Skeletal muscle tissue (tissue), 3 donors: ENCODE measurements at regions not wholly inside any gene's neighbourhood (a gene's known extent, or its start where the extent isn't known, plus 50 kb on each side); places are given as distances from the start of the nearest gene placed in this dataset.
"Not testable (repeated sequence)": the region's sequence is repeated elsewhere in the genome, so short reads cannot be mapped to it uniquely, and the experiment has no call there.

ENCODE experiments used
- H3K27ac ChIP-seq: one replicate; pipeline ENCODE4 v1.7.0; 2013; ENCODE audit warnings: mild to moderate bottlenecking, low read depth, low read length, inconsistent platforms
- H3K27me3 ChIP-seq, 3 donors: one replicate each; pipeline ENCODE4 v1.7.0; 2013; ENCODE audit warnings: low read length in 3 of 3; ENCODE audit not compliant: control insufficient read depth in 3 of 3, insufficient read depth in 3 of 3
- H3K36me3 ChIP-seq, 3 donors: one replicate each; pipeline ENCODE4 v1.7.0; 2013; ENCODE audit warnings: low read length in 3 of 3; ENCODE audit not compliant: control insufficient read depth in 3 of 3, insufficient read depth in 3 of 3
- H3K4me1 ChIP-seq, 3 donors: one replicate each; pipeline ENCODE4 v1.7.0; 2013; ENCODE audit warnings: low read length in 3 of 3, mild to moderate bottlenecking in 3 of 3; ENCODE audit not compliant: control insufficient read depth in 3 of 3, insufficient read depth in 3 of 3
- H3K4me3 ChIP-seq, 3 donors: one replicate each; pipeline ENCODE4 v1.7.0; 2013; ENCODE audit warnings: low read length in 3 of 3
- H3K9ac ChIP-seq, 3 donors: one replicate each; pipeline ENCODE4 v1.7.0; 2013; ENCODE audit warnings: low read length in 3 of 3, mild to moderate bottlenecking in 3 of 3, moderate library complexity in 2 of 3, low read depth in 1 of 3
- H3K9me3 ChIP-seq, 3 donors: one replicate each; pipeline ENCODE4 v1.7.0; 2013; ENCODE audit warnings: low read length in 3 of 3; ENCODE audit not compliant: control insufficient read depth in 3 of 3
- donor health status: Osteomylitis.

DNA sequence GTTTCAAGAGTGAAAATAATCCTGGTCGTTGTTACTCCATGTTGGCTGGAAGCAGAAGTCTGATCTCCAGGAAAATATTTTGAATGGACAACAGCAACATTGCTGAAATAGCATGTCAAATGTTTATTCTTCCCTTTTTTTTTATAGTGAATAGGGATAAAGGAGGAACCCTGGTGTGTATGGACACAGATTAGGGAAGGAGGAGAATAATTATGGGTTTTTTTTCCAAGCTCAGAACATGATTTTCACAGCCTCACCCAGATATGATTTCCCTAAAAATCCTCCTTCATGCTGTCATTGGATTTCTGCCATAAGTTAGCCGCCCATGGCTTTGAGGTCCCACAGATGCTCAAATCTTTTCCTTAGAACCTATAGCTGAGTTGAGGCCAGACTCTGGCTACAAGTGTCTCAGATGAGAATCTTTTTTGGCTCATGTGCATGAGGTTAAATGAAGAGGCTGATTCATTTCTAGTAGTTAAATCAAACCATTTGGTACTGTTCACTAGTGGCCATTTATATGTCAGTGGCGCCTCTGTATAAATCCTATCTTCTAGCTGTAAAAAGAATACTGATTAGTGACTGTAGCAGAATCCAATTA, 65.5 kb upstream of the LIFR start:
- Histone ChIP-seq H3K27me3 (no peaks in the 10 kb centered on the region), H3K27ac (no peak overlapping the region), H3K9me3 (peaks cover 0 to 5% (median 0%) of the 10 kb centered on the region in 3 donors), H3K4me3 (no peak overlapping the region), H3K4me1 (no peaks in the 10 kb centered on the region), H3K36me3 (no peaks in the 10 kb centered on the region), H3K9ac (no peak overlapping the region)

DNA sequence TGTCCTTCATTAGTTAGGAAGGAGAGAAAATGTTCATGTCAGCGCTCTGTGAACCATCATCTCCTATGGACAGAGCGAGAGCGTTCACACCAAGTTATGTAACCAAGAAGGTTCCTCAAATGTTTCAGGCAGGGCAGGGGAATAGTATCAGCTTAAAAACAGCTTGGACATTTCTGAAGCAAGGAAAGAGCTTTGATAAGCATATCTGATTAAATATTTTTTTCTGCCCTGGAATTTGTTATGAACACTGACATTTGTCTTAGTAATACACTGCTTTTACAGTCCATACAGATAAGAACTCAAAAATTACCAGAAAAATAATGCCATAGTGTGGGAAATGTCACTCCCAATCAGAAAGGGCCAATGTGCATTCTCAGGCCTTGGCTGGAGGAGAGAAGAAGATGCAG, 66.3 kb upstream of the LIFR start:
- no peaks in the 10 kb centered on the region for H3K27me3 ChIP-seq
- H3K4me3 ChIP-seq: no peak overlapping the region
- no peaks in the 10 kb centered on the region for H3K4me1 ChIP-seq
- peaks cover 0 to 5% (median 0%) of the 10 kb centered on the region in 3 donors for H3K9me3 ChIP-seq
- no peaks in the 10 kb centered on the region for H3K36me3 ChIP-seq
- no peak overlapping the region for H3K27ac ChIP-seq
- no peak overlapping the region for H3K9ac ChIP-seq

DNA sequence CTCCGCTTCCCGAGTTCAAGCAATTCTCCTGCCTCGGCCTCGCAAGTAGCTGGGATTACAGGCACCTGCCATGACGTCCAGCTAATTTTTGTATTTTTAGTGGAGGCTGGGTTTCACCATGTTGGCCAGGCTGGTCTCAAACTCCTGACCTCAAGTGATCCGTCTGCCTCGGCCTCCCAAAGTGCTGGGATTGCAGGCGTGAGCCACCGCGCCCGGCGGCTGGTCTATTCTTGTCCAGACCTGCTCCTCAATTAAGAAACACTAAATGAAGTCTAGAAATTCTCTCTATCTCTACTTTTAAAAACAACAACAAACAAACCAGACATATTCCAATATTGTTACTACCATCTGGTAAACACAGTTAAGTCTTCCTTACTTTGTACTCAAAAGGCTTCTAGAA, 68.1 kb upstream of the LIFR start:
- not testable (repeated sequence) for H3K27ac ChIP-seq, H3K36me3 ChIP-seq, H3K4me3 ChIP-seq, H3K9ac ChIP-seq, H3K9me3 ChIP-seq, H3K27me3 ChIP-seq, H3K4me1 ChIP-seq

DNA sequence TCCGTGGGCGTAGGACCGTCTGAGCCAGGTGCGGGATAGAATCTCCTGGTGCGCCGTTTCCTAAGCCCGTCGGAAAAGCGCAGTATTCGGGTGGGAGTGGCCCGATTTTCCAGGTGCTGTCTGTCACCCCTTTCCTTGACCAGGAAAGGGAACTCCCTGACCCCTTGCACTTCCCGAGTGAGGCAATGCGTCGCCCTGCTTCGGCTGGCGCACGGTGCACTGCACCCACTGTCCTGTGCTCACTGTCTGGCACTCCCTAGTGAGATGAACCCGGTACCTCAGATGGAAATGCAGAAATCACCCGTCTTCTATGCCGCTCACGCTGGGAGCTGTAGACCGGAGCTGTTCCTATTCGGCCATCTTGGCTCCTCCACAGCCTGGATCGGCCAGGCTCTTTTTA, 74.9 kb upstream of the LIFR start:
- H3K9me3 ChIP-seq, H3K27me3 ChIP-seq, H3K4me1 ChIP-seq, H3K9ac ChIP-seq, H3K4me3 ChIP-seq, H3K27ac ChIP-seq, H3K36me3 ChIP-seq: not testable (repeated sequence)

DNA sequence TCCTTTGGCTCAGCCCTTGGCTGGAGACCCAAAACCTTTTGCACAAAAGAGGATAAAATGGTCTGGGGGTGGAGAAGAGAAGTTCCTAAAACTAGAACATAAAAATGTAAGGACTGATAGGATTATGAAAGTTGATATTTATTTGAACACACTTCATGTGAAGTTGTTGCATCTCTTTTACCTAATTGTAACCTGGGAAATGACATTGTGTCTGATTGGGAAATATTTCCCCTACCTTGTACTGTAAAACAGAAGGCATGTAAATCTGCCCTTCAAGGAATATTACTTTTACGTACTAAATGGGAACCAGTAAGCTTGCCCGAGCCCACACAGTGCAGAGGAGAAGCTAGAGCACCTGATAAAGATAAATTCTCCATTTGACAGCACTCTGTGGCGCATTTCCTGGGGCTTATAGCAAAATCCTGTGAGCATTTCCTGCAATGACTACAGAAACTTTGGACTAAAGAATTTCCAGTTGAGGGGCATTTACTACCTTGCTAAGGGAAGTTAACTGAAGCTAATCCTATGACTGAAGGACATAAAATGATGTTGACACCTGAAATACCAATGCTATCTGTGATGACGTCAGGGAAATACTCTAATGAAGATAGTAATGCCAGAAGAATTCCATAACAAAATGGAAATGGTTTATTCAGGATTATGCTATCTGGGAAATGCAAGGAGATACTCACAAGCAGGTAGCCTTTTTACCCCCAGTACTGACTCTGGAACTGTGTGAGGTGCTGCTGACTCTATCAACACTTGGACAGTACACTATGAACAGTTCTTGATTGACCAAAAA, 78.3 kb upstream of the LIFR start:
- no peak overlapping the region for H3K9ac ChIP-seq
- no peak overlapping the region for H3K4me3 ChIP-seq
- no peaks in the 10 kb centered on the region for H3K4me1 ChIP-seq
- peaks cover 0 to 3% (median 0%) of the 10 kb centered on the region in 3 donors for H3K9me3 ChIP-seq
- H3K27ac ChIP-seq: no peak overlapping the region
- no peaks in the 10 kb centered on the region for H3K27me3 ChIP-seq
- no peaks in the 10 kb centered on the region for H3K36me3 ChIP-seq

- Histone ChIP-seq H3K4me3 (no peak overlapping the region), H3K27me3 (no peaks in the 10 kb centered on the region), H3K9me3 (peaks cover 0 to 3% (median 0%) of the 10 kb centered on the region in 3 donors), H3K4me1 (no peaks in the 10 kb centered on the region), H3K27ac (no peak overlapping the region), H3K36me3 (no peaks in the 10 kb centered on the region), H3K9ac (no peak overlapping the region)
Measured at GRCh38 chr5:38636626-38637025, 80.2 kb upstream of the LIFR start.

GRCh38 chr5:38638656-38639055, 82.2 kb upstream of the LIFR start:
- Histone ChIP-seq H3K27me3 (no peaks in the 10 kb centered on the region), H3K27ac (no peak overlapping the region), H3K4me1 (peaks cover 0 to 8% (median 0%) of the 10 kb centered on the region in 3 donors), H3K36me3 (no peaks in the 10 kb centered on the region), H3K4me3 (no peak overlapping the region), H3K9ac (no peak overlapping the region), H3K9me3 (no peaks in the 10 kb centered on the region)

- no peak overlapping the region for H3K4me3 ChIP-seq
- peaks cover 0 to 8% (median 0%) of the 10 kb centered on the region in 3 donors for H3K4me1 ChIP-seq
- H3K27me3 ChIP-seq: no peaks in the 10 kb centered on the region
- H3K36me3 ChIP-seq: no peaks in the 10 kb centered on the region
- H3K9ac ChIP-seq: no peak overlapping the region
- no peaks in the 10 kb centered on the region for H3K9me3 ChIP-seq
- H3K27ac ChIP-seq: no peak overlapping the region
Measured at GRCh38 chr5:38639377-38640358, 83.2 kb upstream of the LIFR start.

DNA sequence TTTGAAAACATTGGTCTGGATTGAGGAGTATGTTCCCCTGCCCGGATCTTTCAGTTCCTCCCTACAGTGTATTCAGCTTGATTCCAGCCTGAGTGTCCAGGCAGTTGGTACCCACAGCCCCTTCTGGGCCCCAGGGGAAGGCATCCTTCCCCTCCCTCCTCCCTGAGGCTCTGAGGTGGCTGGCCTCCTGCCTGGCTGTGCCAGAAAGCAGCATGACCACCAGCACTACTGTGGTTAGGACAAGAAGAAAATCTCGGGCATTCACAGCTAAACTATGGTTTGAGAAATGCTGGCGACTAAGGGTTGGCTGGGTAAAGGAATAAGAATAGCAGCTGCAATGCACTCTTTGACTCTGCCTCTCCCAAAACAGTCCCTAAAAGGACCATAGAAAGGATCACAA, 84.6 kb upstream of the LIFR start:
- Histone ChIP-seq H3K27me3 (no peaks in the 10 kb centered on the region), H3K4me3 (no peak overlapping the region), H3K9me3 (no peaks in the 10 kb centered on the region), H3K9ac (no peak overlapping the region), H3K27ac (no peak overlapping the region), H3K36me3 (no peaks in the 10 kb centered on the region), H3K4me1 (peaks cover 0 to 8% (median 0%) of the 10 kb centered on the region in 3 donors)
